CD14-positive monocyte (primary cell): ENCODE measurements at regions not wholly inside any gene's neighbourhood (a gene's known extent, or its start where the extent isn't known, plus 50 kb on each side); places are given as distances from the start of the nearest gene placed in this dataset.

Experiments used
- DNase-seq, 3 donors: peaks; one replicate each; pipeline ENCODE4 v3.0.0-alpha.2; 2011 to 2022
- H2AFZ ChIP-seq: 2 replicates; pipeline ENCODE4 v1.6.0; 2012; ENCODE audit warnings: mild to moderate bottlenecking, low read depth, low read length, inconsistent platforms; ENCODE audit not compliant: insufficient read depth, poor library complexity, severe bottlenecking
- H3K27ac ChIP-seq, 2 donors: 1 replicate in 1 of 2; 2 replicates in 1 of 2; pipeline ENCODE4 v1.5.1; 2012 to 2013; ENCODE audit warnings: low read length in 2 of 2, control low read depth in 1 of 2, inconsistent platforms in 1 of 2, low read depth in 1 of 2, mild to moderate bottlenecking in 1 of 2
- H3K27me3 ChIP-seq, 2 donors: one replicate each; pipeline versions ENCODE4 v1.6.0 to v1.6.1; 2011 to 2013; ENCODE audit warnings: low read length in 2 of 2; ENCODE audit not compliant: control insufficient read depth in 2 of 2, insufficient read depth in 2 of 2
- H3K36me3 ChIP-seq, 2 donors: replicated peaks in 1 of 2; 1 replicate in 1 of 2; 2 replicates in 1 of 2; pipeline versions ENCODE4 v1.5.1 to v1.6.1; 2012 to 2013; ENCODE audit warnings: low read length in 2 of 2, control low read depth in 1 of 2, inconsistent platforms in 1 of 2, mild to moderate bottlenecking in 1 of 2; ENCODE audit not compliant: insufficient read depth in 2 of 2, control insufficient read depth in 1 of 2
- H3K4me1 ChIP-seq, 2 donors: 1 replicate in 1 of 2; 2 replicates in 1 of 2; pipeline versions ENCODE4 v1.5.1 to v1.6.1; 2012 to 2013; ENCODE audit warnings: low read length in 2 of 2, control low read depth in 1 of 2, inconsistent platforms in 1 of 2, mild to moderate bottlenecking in 1 of 2, moderate library complexity in 1 of 2; ENCODE audit not compliant: insufficient read depth in 2 of 2, control insufficient read depth in 1 of 2
- H3K4me2 ChIP-seq: replicated peaks from 2 replicates; pipeline ENCODE3; 2012; ENCODE audit warnings: low read length, moderate library complexity, mild to moderate bottlenecking; ENCODE audit not compliant: poor library complexity, severe bottlenecking; ENCODE audit errors: extremely low read depth
- H3K4me3 ChIP-seq, 3 experiments: fragments of 200-600 bp in 1 of 3; sonication (generic) in 1 of 3; replicated peaks in 1 of 3; 1 replicate in 2 of 3; 2 replicates in 1 of 3; pipeline ENCODE4 v1.5.1; 2011 to 2013; ENCODE audit warnings: low read length in 3 of 3, mild to moderate bottlenecking in 3 of 3, control low read depth in 2 of 3, low read depth in 2 of 3, inconsistent platforms in 1 of 3, moderate library complexity in 1 of 3
- H3K79me2 ChIP-seq: 2 replicates; pipeline ENCODE4 v1.6.0; 2012; ENCODE audit warnings: mild to moderate bottlenecking, control low read depth, inconsistent platforms, low read length, moderate library complexity; ENCODE audit not compliant: insufficient read depth
- H3K9ac ChIP-seq: 2 replicates; pipeline ENCODE4 v1.6.0; 2017; ENCODE audit warnings: low read length, mild to moderate bottlenecking; ENCODE audit not compliant: insufficient read depth, poor library complexity, severe bottlenecking
- H3K9me3 ChIP-seq, 2 donors: replicated peaks in 1 of 2; 1 replicate in 1 of 2; 2 replicates in 1 of 2; pipeline versions ENCODE4 v1.5.1 to v1.6.1; 2012 to 2013; ENCODE audit warnings: low read length in 2 of 2, control low read depth in 1 of 2; ENCODE audit not compliant: control insufficient read depth in 1 of 2, insufficient read depth in 1 of 2
- H4K20me1 ChIP-seq: 2 replicates; pipeline ENCODE4 v1.6.0; 2012; ENCODE audit warnings: mild to moderate bottlenecking, low read length, control low read depth, moderate library complexity; ENCODE audit not compliant: insufficient read depth
- H3K27ac Mint-ChIP-seq, 7 donors: one replicate each; pipeline ENCODE4 v1.8.0; 2020; ENCODE audit warnings: mild to moderate bottlenecking in 7 of 7, mixed read lengths in 7 of 7, moderate library complexity in 6 of 7, inconsistent platforms in 2 of 7
- H3K27me3 Mint-ChIP-seq, 3 donors: one replicate each; pipeline ENCODE4 v1.8.0; 2021 to 2022; ENCODE audit warnings: low read depth in 3 of 3, mild to moderate bottlenecking in 3 of 3, mixed read lengths in 3 of 3, moderate library complexity in 3 of 3, inconsistent platforms in 1 of 3
- H3K36me3 Mint-ChIP-seq, 2 donors: one replicate each; pipeline ENCODE4 v1.8.0; 2020; ENCODE audit warnings: mixed read lengths in 2 of 2, inconsistent platforms in 1 of 2, mild to moderate bottlenecking in 1 of 2
- H3K4me1 Mint-ChIP-seq: one replicate; pipeline ENCODE4 v1.8.0; 2020; ENCODE audit warnings: mild to moderate bottlenecking, mixed read lengths
- H3K4me3 Mint-ChIP-seq, 2 donors: one replicate each; pipeline ENCODE4 v1.8.0; 2020; ENCODE audit warnings: mild to moderate bottlenecking in 2 of 2, mixed read lengths in 2 of 2, moderate library complexity in 1 of 2
- H3K9me3 Mint-ChIP-seq, 7 donors: one replicate each; pipeline ENCODE4 v1.8.0; 2020 to 2022; ENCODE audit warnings: mixed read lengths in 7 of 7, mild to moderate bottlenecking in 6 of 7, moderate library complexity in 6 of 7, inconsistent platforms in 2 of 7
- CTCF ChIP-seq: fragments of 200-600 bp; IDR thresholded peaks from one replicate; pipeline ENCODE4 v1.8.0; 2022; ENCODE audit warnings: antibody characterized with exemption, mild to moderate bottlenecking
- WGBS: methylation state at CpG from one replicate; pipeline ENCODE4 v1.1.5; 2013; ENCODE audit warnings: missing lambda C conversion rate; ENCODE audit not compliant: insufficient coverage; 5-methylcytosine and 5-hydroxymethylcytosine counted together
- intact Hi-C, 2 donors: fragments of 100-400 bp; cut with micrococcal nuclease; formaldehyde crosslinking; loops; one replicate each; pipeline versions ENCODE4 v1.15.0 to v1.15.1; 2023

GRCh38 chr5:82760856-82761255 lies 316.3 kb downstream of the TMEM167A start:
- intact Hi-C loops = no loop called here
- TF ChIP-seq CTCF = no peak
- Histone ChIP-seq H3K27me3 (no peaks in the 10 kb centered on the region), H3K27ac (no peak overlapping the region), H3K36me3 (no peaks in the 10 kb centered on the region), H3K4me3 (no peak overlapping the region), H3K4me1 (no peaks in the 10 kb centered on the region), H3K79me2 (no peaks in the 10 kb centered on the region), H2AFZ (no peak overlapping the region), H3K9me3 (peaks cover 0 to 8% of the 10 kb centered on the region in 2 donors), H3K9ac (no peak overlapping the region), H3K4me2 (no peak overlapping the region), H4K20me1 (no peaks in the 10 kb centered on the region)
- no peak for DNase-seq
- Mint-ChIP-seq H3K27me3 (no peaks in the 10 kb centered on the region), H3K27ac (no peak overlapping the region), H3K36me3 (no peaks in the 10 kb centered on the region), H3K4me1 (no peaks in the 10 kb centered on the region), H3K9me3 (peaks cover 0 to 10% (median 2%) of the 10 kb centered on the region in 7 donors), H3K4me3 (no peak overlapping the region)
- WGBS = 96% methylated on average over 4 of the region's 10 CpGs

- no peak for DNase-seq
- Mint-ChIP-seq H3K36me3 (no peaks in the 10 kb centered on the region), H3K4me3 (no peak overlapping the region), H3K9me3 (peaks cover 0 to 10% (median 2%) of the 10 kb centered on the region in 7 donors), H3K4me1 (peaks cover 3% of the 10 kb centered on the region), H3K27me3 (peaks cover 0 to 1% (median 0%) of the 10 kb centered on the region in 3 donors), H3K27ac (no peak overlapping the region)
- Histone ChIP-seq H3K4me2 (no peak overlapping the region), H2AFZ (no peak overlapping the region), H3K27me3 (no peaks in the 10 kb centered on the region), H3K27ac (no peak overlapping the region), H3K9ac (no peak overlapping the region), H3K4me3 (no peak overlapping the region), H3K4me1 (no peaks in the 10 kb centered on the region), H3K9me3 (peaks cover 0 to 8% of the 10 kb centered on the region in 2 donors), H4K20me1 (no peaks in the 10 kb centered on the region), H3K79me2 (no peaks in the 10 kb centered on the region), H3K36me3 (no peaks in the 10 kb centered on the region)
- no peak for TF ChIP-seq CTCF
- intact Hi-C loops = no loop called here
- WGBS = no CpG with 5 or more reads among the region's 3 CpGs
These were observed 318.3 kb downstream of the TMEM167A start for GRCh38 chr5:82758881-82759280.
